HG02852 (cell line): ENCODE measurements at regions not wholly inside any gene's neighbourhood (a gene's known extent, or its start where the extent isn't known, plus 50 kb on each side); places are given as distances from the start of the nearest gene placed in this dataset.
"Not testable (repeated sequence)": the region's sequence is repeated elsewhere in the genome, so short reads cannot be mapped to it uniquely, and the experiment has no call there.

Experiments
- ATAC-seq: cut with Tn5 transposase; IDR thresholded peaks from one replicate; pipeline ENCODE4 v1.9.1; 2021; ENCODE audit warnings: mild to moderate bottlenecking, moderate library complexity; ENCODE audit not compliant: unreplicated experiment

DNA sequence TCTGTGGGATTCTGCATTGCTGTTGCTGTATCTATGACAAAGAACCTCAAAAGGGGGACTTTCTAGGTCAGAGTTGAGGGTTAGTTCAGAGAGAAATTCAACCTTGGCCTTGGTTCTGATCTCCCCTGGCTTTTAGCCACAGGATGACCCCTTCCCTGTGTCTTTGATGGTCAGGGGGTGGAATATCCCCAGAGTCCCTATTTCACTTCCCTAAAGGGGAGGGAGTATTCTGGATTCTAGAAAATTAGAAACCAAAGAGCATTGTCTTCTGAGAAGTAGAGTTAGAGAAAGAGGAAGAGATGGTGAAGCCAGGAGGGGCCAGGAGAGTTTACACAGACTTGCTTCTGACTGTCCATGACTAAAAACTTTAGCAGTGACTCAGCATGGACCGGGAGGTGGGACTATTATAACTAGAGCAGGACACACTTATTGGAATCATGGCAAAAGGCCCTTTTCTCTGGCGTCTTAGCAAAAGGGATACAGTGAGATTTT lies 56.2 kb upstream of the LPAR1 start:
- ATAC-seq, result no peak

DNA sequence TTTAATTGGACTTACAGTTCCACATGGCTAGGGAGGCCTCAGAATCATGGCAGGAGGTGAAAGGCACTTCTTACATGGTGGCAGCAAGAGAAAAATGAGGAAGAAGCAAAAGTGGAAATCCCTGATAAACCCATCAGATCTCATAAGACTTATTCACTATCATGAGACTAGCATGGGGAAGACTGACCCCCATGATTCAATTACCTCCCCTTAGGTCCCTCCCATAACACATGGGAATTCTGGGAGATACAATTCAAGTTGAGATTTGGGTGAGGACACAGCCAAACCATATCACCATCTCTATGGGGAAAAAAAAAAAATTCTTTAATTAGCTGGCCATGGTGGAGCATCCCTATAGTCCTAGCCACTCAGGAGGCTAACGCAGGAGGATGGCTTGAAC lies 53.9 kb upstream of the LPAR1 start:
- not testable (repeated sequence) for ATAC-seq
